Stimulated activated naive B cell treated with anti-CD40 and anti-IgM and Interleukin-4, amounts not matched to agents 10 μg/mL and 1 μg/mL and 100 μg/mL, for 72 hours (primary cell): ENCODE measurements at regions not wholly inside any gene's neighbourhood (a gene's known extent, or its start where the extent isn't known, plus 50 kb on each side); places are given as distances from the start of the nearest gene placed in this dataset.
"Not testable (repeated sequence)": the region's sequence is repeated elsewhere in the genome, so short reads cannot be mapped to it uniquely, and the experiment has no call there.

Source experiments
- ATAC-seq, 2 donors: fragments of 150-1000 bp; cut with Tn5 transposase; replicated peaks; 2 replicates each; pipeline ENCODE4 v1.10.0; 2021; ENCODE audit warnings: moderate library complexity in 1 of 2
- DNase-seq: peaks from one replicate; pipeline ENCODE4 v3.0.0; 2021
- H3K27ac Mint-ChIP-seq: one replicate; pipeline ENCODE4 v1.8.0; 2022; ENCODE audit warnings: mild to moderate bottlenecking, mixed read lengths
- H3K27me3 Mint-ChIP-seq, 2 donors: one replicate each; pipeline ENCODE4 v1.8.0; 2022; ENCODE audit warnings: mixed read lengths in 2 of 2
- H3K36me3 Mint-ChIP-seq, 2 donors: one replicate each; pipeline ENCODE4 v1.8.0; 2022; ENCODE audit warnings: mixed read lengths in 2 of 2, mild to moderate bottlenecking in 1 of 2
- H3K4me1 Mint-ChIP-seq, 2 donors: one replicate each; pipeline ENCODE4 v1.8.0; 2022; ENCODE audit warnings: mixed read lengths in 2 of 2, mild to moderate bottlenecking in 1 of 2
- H3K4me3 Mint-ChIP-seq, 2 donors: one replicate each; pipeline ENCODE4 v1.8.0; 2022; ENCODE audit warnings: mild to moderate bottlenecking in 2 of 2, mixed read lengths in 2 of 2, moderate library complexity in 1 of 2
- H3K9me3 Mint-ChIP-seq, 2 donors: one replicate each; pipeline ENCODE4 v1.8.0; 2022; ENCODE audit warnings: mixed read lengths in 2 of 2, mild to moderate bottlenecking in 1 of 2

GRCh38 chr7:118948508-118948907 lies 724.0 kb downstream of the ANKRD7 start:
- H3K4me3 Mint-ChIP-seq: no peak overlapping the region
- H3K27ac Mint-ChIP-seq: no peak overlapping the region
- no peaks in the 10 kb centered on the region for H3K36me3 Mint-ChIP-seq
- H3K9me3 Mint-ChIP-seq: peaks cover 3 to 4% of the 10 kb centered on the region in 2 donors
- DNase-seq (no peak), ATAC-seq (no peak)
- no peaks in the 10 kb centered on the region for H3K27me3 Mint-ChIP-seq
- H3K4me1 Mint-ChIP-seq: no peaks in the 10 kb centered on the region

- no peaks in the 10 kb centered on the region for H3K4me1 Mint-ChIP-seq
- DNase-seq (no peak), ATAC-seq (no peak)
- H3K36me3 Mint-ChIP-seq: no peaks in the 10 kb centered on the region
- no peak overlapping the region for H3K27ac Mint-ChIP-seq
- no peak overlapping the region for H3K4me3 Mint-ChIP-seq
- peaks cover 3 to 4% of the 10 kb centered on the region in 2 donors for H3K9me3 Mint-ChIP-seq
- no peaks in the 10 kb centered on the region for H3K27me3 Mint-ChIP-seq
These were observed 724.5 kb downstream of the ANKRD7 start for GRCh38 chr7:118949031-118949430.

- H3K4me3 Mint-ChIP-seq, H3K27ac Mint-ChIP-seq, ATAC-seq, H3K4me1 Mint-ChIP-seq, H3K27me3 Mint-ChIP-seq, DNase-seq, H3K36me3 Mint-ChIP-seq: not testable (repeated sequence)
- H3K9me3 Mint-ChIP-seq: peaks cover 4 to 10% of the 10 kb centered on the region in 2 donors
These were observed 731.8 kb downstream of the ANKRD7 start for GRCh38 chr7:118956285-118956684.

DNA sequence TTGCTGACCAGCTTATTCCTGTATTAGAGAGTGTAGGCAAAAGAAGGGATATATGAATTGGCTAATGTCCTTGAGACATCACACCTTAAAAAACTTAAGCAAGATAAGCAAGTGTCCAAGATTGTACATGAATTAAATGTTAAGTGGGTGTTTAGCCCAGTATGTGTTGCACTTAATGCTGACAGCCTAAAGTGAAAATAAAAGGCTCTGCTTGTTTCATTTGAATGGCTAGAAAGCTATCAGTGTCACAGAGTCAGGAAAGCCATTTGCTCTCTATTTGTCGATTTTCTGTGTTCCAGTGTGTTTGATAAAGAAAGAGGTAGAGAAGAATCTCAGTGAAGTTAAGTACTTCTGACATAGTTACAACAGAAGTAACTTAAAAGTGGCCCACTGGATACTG lies 744.9 kb downstream of the ANKRD7 start:
- no peak overlapping the region for H3K4me3 Mint-ChIP-seq
- ATAC-seq: no peak
- H3K9me3 Mint-ChIP-seq: no peaks in the 10 kb centered on the region
- H3K36me3 Mint-ChIP-seq: no peaks in the 10 kb centered on the region
- H3K27me3 Mint-ChIP-seq: no peaks in the 10 kb centered on the region
- no peak for DNase-seq
- H3K27ac Mint-ChIP-seq: no peak overlapping the region
- no peaks in the 10 kb centered on the region for H3K4me1 Mint-ChIP-seq

DNA sequence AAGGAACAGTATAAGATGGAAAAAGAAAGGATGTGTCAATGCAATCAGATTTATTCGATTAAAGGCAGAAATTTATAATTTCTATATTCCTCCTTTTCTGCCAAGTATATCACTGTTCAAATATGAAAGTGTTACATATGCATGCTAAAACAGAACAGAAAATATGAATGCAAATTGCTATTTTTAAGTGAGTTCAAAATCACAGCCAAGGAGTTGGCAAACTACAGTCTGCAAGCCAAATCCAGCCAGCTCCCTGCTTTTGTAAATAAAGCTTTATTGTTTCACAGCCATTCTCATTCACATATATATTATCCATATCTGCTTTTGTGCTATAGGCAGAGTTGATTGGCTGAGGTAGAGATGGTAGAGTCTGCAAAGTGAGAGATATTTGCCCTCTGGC lies 747.2 kb downstream of the ANKRD7 start:
- no peak overlapping the region for H3K27ac Mint-ChIP-seq
- no peaks in the 10 kb centered on the region for H3K4me1 Mint-ChIP-seq
- ATAC-seq (no peak), DNase-seq (no peak)
- H3K9me3 Mint-ChIP-seq: no peaks in the 10 kb centered on the region
- H3K4me3 Mint-ChIP-seq: no peak overlapping the region
- no peaks in the 10 kb centered on the region for H3K36me3 Mint-ChIP-seq
- H3K27me3 Mint-ChIP-seq: no peaks in the 10 kb centered on the region

GRCh38 chr7:118974836-118975235 lies 750.3 kb downstream of the ANKRD7 start:
- H3K27me3 Mint-ChIP-seq: no peaks in the 10 kb centered on the region
- no peak for DNase-seq
- H3K27ac Mint-ChIP-seq: no peak overlapping the region
- no peak overlapping the region for H3K4me3 Mint-ChIP-seq
- no peaks in the 10 kb centered on the region for H3K36me3 Mint-ChIP-seq
- no peak for ATAC-seq
- H3K4me1 Mint-ChIP-seq: no peaks in the 10 kb centered on the region
- no peaks in the 10 kb centered on the region for H3K9me3 Mint-ChIP-seq

GRCh38 chr7:118995350-118995749 lies 770.8 kb downstream of the ANKRD7 start:
- Mint-ChIP-seq H3K4me1 (no peaks in the 10 kb centered on the region), H3K27me3 (no peaks in the 10 kb centered on the region), H3K36me3 (no peaks in the 10 kb centered on the region), H3K27ac (no peak overlapping the region), H3K9me3 (no peaks in the 10 kb centered on the region), H3K4me3 (no peak overlapping the region)
- ATAC-seq: no peak
- no peak for DNase-seq

DNA sequence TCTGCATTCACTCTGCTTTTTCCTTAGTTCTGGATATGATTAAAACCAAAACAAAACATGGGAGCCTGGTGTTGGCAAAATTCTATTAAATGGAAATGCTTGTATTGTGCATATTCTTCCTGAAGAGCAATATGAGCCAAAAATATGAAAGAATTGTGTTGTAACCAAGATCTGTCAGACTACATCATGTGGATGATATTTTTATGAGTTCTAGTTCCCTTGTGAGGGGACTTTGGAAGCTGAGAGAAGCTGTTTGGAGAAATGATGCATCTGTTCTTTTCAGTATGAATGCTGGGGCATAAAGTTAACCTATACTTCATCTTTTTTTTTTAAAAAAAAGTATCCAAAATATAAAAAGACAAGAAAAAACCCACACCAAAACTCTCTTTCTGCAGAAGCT lies 782.7 kb downstream of the ANKRD7 start:
- H3K9me3 Mint-ChIP-seq: no peaks in the 10 kb centered on the region
- no peak overlapping the region for H3K27ac Mint-ChIP-seq
- DNase-seq (no peak), ATAC-seq (no peak)
- no peaks in the 10 kb centered on the region for H3K27me3 Mint-ChIP-seq
- no peak overlapping the region for H3K4me3 Mint-ChIP-seq
- H3K36me3 Mint-ChIP-seq: no peaks in the 10 kb centered on the region
- no peaks in the 10 kb centered on the region for H3K4me1 Mint-ChIP-seq

DNA sequence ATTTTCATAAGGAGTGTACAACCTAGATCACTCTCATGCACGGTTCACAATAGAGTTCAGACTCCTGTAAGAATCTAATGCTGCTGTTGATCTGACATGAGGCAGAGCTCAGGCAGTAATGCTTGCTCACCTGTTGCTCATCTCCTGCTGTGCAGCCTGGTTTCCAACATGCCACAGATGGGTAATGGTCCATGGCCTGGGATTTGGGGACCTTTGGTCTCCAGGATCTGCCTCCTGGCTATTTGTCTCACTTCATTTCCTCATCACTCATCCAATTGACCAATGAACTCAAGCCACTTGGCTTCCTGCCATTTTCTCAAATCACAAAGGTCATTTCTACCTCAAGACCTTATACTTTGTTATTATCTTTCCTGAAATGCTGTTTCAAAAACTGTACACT lies 786.1 kb downstream of the ANKRD7 start:
- H3K27me3 Mint-ChIP-seq: no peaks in the 10 kb centered on the region
- no peaks in the 10 kb centered on the region for H3K4me1 Mint-ChIP-seq
- no peak overlapping the region for H3K27ac Mint-ChIP-seq
- no peaks in the 10 kb centered on the region for H3K36me3 Mint-ChIP-seq
- H3K4me3 Mint-ChIP-seq: no peak overlapping the region
- DNase-seq (no peak), ATAC-seq (no peak)
- no peaks in the 10 kb centered on the region for H3K9me3 Mint-ChIP-seq

- no peak for ATAC-seq
- DNase-seq: no peak
- Mint-ChIP-seq H3K36me3 (no peaks in the 10 kb centered on the region), H3K27me3 (no peaks in the 10 kb centered on the region), H3K27ac (no peak overlapping the region), H3K9me3 (peaks cover 6 to 9% of the 10 kb centered on the region in 2 donors), H3K4me1 (no peaks in the 10 kb centered on the region), H3K4me3 (no peak overlapping the region)
These were observed 801.9 kb downstream of the ANKRD7 start for GRCh38 chr7:119026391-119026790.

DNA sequence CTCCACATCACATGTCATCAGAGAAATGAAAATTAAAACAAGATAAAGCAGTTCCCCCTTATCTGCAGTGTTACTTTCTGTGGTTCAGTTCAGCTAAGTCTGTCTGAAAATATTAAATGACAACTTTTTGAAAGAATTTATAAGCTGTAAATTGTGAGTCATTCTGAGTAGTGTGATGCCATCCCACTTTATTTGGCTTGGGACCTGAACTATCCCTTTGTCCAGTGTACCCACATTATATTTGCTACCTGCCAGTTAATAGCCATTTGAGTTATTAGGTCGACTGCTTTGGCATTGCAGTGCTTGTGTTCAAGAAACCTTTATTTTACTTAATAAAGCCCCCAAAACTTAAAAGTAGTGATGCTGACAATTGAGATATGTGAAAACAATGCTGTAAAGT lies 804.2 kb downstream of the ANKRD7 start:
- Mint-ChIP-seq H3K4me3 (no peak overlapping the region), H3K27me3 (no peaks in the 10 kb centered on the region), H3K36me3 (no peaks in the 10 kb centered on the region), H3K27ac (no peak overlapping the region), H3K9me3 (peaks cover 6 to 8% of the 10 kb centered on the region in 2 donors), H3K4me1 (no peaks in the 10 kb centered on the region)
- DNase-seq: no peak
- no peak for ATAC-seq

DNA sequence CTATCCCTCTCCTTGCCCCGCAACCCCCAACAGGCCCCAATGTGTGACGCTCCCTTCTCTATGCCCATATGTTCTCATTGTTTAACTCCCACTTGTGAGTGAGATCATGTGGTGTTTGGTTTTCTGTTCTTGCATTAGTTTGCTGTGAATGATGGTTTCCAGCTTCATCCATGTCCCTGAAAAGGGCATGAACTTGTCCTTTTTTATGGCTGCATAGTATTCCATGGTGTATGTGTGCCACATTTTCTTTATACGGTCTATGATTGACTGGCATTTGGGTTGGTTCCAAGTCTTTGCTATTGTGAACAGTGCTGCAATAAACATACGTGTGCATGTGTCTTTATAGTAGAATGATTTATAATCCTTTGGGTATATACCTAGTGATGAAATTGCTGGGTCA lies 807.6 kb downstream of the ANKRD7 start:
- not testable (repeated sequence) for H3K4me1 Mint-ChIP-seq, DNase-seq, H3K27ac Mint-ChIP-seq, H3K27me3 Mint-ChIP-seq, H3K9me3 Mint-ChIP-seq, ATAC-seq, H3K36me3 Mint-ChIP-seq, H3K4me3 Mint-ChIP-seq

- Mint-ChIP-seq H3K4me1 (no peaks in the 10 kb centered on the region), H3K27me3 (no peaks in the 10 kb centered on the region), H3K9me3 (peaks cover 3 to 4% of the 10 kb centered on the region in 2 donors), H3K27ac (no peak overlapping the region), H3K4me3 (no peak overlapping the region), H3K36me3 (no peaks in the 10 kb centered on the region)
- ATAC-seq (no peak), DNase-seq (no peak)
These were observed 809.1 kb downstream of the ANKRD7 start for GRCh38 chr7:119033641-119034040.

- Mint-ChIP-seq H3K4me1 (no peaks in the 10 kb centered on the region), H3K27me3 (no peaks in the 10 kb centered on the region), H3K36me3 (no peaks in the 10 kb centered on the region), H3K27ac (no peak overlapping the region), H3K4me3 (no peak overlapping the region), H3K9me3 (peaks cover 0 to 2% of the 10 kb centered on the region in 2 donors)
- DNase-seq (no peak), ATAC-seq (no peak)
These were observed 813.4 kb downstream of the ANKRD7 start for GRCh38 chr7:119037941-119038340.

DNA sequence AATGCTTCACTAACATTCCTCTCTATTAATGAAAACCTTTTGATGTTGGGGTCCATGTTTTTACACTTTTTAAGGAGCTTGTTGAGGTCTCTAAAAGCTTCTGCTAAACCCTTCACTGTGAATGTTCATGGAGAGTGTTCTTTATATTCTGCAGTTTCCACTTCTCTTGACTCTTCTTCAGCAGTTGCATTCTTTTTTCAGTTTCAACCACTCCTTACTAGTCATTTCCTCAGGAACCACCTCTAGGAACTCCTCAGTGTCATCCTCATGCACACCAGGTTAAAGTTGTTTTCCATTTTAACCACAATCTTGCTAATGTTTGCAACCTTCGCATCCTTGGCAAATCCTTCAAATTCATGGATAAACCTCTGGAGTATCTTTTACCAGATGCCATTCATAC lies 821.6 kb downstream of the ANKRD7 start:
- H3K9me3 Mint-ChIP-seq: peaks cover 0 to 2% of the 10 kb centered on the region in 2 donors
- no peaks in the 10 kb centered on the region for H3K4me1 Mint-ChIP-seq
- no peak for ATAC-seq
- H3K36me3 Mint-ChIP-seq: no peaks in the 10 kb centered on the region
- H3K27ac Mint-ChIP-seq: no peak overlapping the region
- no peak for DNase-seq
- no peaks in the 10 kb centered on the region for H3K27me3 Mint-ChIP-seq
- no peak overlapping the region for H3K4me3 Mint-ChIP-seq

DNA sequence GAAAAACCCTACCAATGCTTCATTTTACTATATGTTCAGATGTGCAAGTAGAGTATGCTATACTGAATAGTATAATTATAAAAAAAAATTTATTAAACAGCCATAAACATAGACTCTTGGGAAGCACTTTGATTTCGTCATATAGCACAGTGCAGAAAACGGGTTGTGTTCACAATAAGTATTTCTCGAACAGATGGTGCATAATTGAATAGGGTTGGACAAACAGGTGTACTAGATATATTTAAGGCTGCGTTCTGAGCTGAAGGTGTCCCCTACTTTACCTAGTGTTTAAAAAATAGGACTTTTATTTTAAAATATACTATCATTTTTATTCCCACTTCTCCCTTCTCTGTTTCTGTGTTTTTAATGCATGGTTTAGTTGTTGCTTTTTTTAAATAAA lies 841.5 kb downstream of the ANKRD7 start:
- Mint-ChIP-seq H3K27me3 (no peaks in the 10 kb centered on the region), H3K9me3 (peaks cover 0 to 2% of the 10 kb centered on the region in 2 donors), H3K4me1 (no peaks in the 10 kb centered on the region), H3K36me3 (no peaks in the 10 kb centered on the region), H3K4me3 (no peak overlapping the region), H3K27ac (no peak overlapping the region)
- ATAC-seq (no peak), DNase-seq (no peak)
